ENCODE measurements at regions not wholly inside any gene's neighbourhood (a gene's known extent, or its start where the extent isn't known, plus 50 kb on each side); places are given as distances from the start of the nearest gene placed in this dataset.

DNA sequence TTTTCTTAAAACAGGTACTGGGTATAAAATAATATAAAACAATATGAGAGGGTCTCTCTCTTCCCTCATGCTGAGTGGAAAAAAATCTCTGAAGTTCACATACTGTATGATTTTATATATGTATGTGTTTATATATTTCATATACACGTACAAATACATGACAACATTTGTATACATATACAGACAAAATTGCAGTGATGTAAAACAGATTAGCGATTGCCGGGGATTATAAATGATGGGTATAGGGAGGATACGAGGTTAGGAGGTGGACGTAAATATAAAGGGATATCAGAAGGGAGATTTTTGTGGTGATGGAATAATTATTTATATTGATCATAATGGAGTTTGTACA lies 194.8 kb upstream of the PRSS16 start:
- no peak for DNase-seq (ENCODE audit: low read depth)

DNA sequence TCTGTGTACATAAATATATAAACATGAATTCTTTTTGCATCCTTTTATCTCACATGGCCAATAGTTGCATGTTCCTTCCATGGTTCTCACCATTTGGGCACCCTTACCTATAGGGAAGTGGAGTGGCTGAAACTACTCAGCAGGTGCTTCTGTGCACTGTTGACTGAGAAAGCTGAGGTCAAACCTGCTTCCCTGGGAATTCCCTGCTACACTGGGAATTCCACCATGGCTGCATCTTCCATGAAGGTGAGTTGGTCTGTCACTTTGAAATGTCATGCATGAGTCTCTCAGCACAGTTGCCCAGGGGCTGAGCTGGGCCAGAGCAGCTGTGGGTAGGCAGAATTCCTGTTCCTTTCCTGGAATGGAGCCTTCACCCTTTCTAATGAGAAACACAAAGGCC lies 193.8 kb upstream of the PRSS16 start:
- DNase-seq (ENCODE audit: low read depth) = no peak

DNA sequence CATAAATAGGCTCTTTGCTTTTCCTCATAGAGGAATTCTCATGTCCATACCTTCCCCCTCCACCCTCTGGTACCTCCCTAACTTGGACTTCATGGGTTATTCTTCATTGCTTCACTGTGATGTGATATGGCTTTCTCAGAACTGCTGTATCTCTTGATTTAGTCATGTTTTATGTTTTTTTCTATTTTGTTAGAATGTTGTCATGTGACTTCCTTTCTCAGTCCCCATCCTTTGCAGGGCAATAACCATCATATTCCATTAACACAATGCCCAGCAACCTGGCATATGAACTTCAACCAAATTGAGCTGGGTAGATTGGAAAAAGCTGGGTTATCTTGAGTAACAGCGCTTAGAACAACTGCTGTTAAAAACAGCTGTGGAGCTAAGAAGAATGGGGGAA lies 190.9 kb upstream of the PRSS16 start:
- DNase-seq (ENCODE audit: low read depth) = no peak

DNA sequence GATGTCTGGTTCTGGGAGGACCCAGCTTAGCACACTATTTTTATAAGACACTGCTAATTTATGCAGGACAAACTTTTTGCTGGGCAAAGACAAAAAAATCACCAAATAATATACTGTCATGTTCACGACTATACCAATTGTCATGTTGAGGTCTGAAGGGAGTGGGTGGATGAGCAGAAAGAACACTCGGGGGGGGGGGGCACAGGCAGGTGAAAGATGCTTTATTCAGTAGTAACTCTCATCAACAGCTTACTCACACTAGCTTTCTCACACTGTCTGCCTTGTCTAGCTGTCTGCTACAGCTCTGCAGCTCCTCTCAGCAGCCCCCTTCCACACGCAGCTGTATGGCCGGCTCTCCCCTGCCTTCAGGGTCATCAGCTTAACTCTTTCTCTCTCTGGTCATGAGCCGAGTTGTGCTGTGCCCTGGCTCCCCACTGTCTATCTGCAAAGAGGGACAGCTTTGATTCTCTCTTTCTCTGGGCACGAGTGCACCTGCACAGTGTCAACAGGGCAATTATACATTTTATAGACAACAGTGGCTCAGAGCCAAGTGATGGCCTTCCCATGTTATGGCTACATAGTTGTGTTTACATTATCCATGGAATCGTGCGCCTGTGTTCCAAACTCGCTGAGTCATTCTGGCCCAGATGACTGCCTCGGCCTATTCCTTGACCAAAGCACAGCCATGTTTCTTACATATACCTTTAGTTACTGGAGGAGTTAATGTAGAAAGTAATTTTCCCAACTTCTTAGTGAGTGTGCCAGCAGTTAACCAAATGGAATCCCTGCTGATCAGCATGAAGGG lies 187.7 kb upstream of the PRSS16 start:
- DNase-seq (ENCODE audit: low read depth) = no peak

DNA sequence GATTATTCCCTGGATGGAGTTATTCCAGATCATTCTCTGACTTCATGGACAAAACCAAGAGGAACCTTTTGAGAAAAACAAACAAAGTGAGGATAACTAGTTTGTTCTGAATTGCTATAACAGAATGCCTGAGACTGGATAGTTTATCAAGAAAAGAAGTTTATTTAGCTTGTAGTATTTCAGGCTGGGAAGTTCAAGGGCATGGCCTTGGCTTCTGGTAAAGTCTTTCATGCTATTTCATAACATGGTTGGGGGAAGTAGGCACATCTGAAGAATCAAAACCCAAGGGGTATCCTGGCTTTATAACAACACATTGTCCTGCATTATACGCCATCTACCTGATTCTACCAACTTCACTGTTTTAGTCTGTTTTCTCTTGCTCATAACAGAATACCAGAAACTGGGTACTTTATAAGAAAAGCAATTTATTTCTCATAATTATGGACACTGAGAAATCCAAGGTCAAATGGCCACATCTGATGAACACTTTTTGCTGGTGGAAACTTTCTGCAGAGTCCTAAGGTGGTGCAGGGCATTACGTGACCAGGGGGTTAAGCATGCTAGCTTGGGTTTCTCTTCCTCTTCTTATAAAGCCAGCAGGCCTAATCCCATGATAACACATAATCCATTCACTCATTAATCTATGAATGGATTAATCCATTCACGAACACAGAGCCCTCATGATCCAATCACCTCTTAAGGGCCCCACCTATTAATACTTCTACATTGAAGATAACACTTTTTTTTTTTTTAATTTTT lies 186.1 kb upstream of the PRSS16 start:
- no peak for DNase-seq (ENCODE audit: low read depth)

DNA sequence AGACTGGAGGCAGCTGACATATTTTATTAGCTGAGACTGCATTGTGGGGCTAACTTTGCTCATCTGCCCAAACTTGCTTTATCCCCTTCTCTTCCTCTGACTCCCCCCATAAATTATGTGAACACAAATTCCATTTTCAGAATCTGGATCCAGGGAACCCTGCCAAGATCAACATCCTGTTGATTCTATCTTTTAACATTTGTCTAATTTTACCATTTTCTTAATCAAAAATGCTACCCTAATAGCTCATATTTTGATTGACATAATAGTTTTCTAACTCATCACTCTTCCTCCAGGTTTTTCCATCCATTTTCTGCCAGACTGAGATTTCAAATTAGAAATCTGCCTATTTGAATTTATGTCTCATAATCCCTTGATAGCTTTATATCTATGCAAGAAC lies 184.7 kb upstream of the PRSS16 start:
- no peak for DNase-seq (ENCODE audit: low read depth)

DNA sequence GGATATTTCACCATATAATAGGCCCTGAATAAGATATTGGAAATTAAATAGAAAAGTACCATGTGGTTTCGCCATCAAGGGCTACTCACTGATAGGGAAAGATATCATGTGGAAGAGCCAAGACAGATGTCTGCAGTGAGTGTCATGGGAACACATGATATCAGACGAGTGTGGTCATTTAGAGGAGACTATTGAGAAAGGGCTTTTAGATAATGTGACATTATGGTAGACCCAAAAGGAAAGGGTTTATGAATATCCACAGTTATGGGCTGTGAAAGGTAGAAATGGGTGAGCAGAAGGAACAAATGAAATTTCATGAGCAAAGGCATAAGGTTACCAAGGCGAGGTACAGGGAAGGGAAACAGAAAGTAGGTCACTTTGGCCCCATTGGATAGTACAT lies 182.3 kb upstream of the PRSS16 start:
- DNase-seq (ENCODE audit: low read depth) = no peak

DNA sequence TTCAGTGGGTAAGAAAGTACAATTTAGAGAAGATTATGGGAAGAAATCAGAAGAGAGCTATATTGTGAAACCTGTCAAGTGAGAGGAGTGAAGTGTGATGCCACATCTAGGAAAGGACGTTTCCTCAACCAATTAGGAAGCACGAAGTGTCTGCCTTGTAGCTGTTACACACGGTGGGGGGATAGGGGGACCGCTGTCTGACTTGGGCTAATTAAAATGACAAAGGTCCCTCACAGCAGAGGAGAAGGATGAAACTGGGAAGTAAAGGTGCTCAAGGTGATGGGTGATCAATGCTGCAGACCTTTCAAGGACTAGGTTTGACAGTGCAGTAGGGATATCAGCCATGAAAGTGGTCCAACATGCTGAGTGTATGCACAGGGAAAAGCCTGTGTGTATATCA lies 181.1 kb upstream of the PRSS16 start:
- DNase-seq (ENCODE audit: low read depth) = no peak

DNA sequence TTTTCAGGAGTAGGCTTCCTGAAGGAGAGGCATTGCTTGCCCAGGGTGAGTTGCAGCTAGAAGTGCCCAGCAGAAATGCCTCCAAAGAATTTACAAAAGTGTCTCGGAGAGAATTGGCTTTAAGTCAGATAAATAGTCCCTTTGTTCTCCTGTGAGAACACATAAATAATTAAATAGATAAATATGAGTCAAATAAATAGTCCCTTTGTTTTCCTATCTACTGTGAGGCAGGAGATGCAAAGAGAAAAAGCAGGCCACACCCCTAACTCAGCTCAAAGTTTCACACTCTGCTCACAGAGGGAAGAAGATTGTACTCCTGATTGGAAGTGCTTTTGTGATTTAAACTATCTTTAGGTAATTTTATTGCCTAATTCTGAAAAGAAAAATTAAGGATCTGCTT lies 180.7 kb upstream of the PRSS16 start:
- no peak for DNase-seq (ENCODE audit: low read depth)

DNA sequence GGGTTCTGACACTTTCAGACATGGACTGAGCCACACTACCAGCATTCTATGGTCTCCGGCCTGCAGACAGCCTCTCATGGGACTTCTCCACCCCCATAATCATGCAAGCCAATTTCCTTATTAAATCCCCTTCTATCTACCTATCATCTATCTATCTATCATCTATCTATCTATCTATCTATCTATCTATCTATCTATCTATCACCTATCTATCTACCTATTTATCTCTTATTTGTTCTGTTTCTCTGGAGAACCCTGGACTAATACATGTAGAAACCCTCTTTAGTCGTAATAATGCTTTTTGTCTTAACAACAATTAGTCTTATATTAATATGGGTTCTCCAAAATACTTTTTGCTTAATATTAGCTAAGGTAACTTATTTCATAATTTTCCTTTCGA lies 174.1 kb upstream of the PRSS16 start:
- no peak for DNase-seq (ENCODE audit: low read depth)

DNA sequence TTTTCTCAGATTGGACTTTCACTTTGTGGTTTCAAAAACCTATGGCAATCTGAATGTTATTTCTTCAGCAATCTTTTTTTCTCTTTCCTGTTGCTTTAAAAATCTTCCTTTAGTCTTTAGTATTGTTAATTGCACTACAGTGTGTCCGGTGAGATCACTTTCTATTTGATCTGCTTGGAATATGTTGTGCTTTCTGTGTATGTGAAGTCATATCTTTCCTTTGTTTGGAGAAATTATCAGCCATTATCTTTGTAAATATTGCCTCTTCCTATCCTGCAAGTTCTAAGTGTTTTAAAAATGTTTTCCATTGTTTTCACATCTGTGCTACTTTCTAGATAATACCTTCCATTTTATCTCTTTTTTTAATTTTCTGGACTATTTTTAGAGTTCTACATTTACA lies 171.4 kb upstream of the PRSS16 start:
- no peak for DNase-seq (ENCODE audit: low read depth)

DNA sequence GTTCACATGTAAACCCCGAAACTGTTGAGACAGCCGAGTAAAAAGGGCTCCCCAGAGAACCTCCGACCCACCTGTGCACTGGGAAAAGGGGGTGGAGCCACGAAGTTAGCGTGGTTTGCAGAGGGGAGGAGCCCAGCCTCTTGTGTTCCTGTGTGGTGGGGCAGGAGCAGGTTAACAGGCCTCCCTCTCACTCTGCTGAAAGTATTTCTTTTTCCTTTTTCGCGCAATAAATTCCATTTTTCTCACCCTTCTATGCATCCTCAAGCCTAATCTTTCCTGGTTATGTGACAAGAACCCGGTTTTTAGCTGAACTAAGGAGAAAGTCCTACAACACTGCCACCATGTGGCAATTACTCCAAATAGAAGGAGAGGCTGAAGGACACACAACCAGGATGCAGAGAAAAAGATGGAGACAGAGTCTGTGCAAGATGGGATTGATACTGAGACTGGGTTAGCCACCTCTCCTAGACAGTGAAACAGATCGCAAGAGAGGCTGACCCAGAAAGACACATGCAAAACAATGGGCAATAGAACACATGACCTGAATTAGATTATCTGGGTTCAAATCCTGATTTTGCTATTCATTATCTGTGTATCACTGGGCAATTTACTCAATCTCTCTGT lies 168.7 kb upstream of the PRSS16 start:
- DNase-seq (ENCODE audit: low read depth) = peak; percentile 28

DNA sequence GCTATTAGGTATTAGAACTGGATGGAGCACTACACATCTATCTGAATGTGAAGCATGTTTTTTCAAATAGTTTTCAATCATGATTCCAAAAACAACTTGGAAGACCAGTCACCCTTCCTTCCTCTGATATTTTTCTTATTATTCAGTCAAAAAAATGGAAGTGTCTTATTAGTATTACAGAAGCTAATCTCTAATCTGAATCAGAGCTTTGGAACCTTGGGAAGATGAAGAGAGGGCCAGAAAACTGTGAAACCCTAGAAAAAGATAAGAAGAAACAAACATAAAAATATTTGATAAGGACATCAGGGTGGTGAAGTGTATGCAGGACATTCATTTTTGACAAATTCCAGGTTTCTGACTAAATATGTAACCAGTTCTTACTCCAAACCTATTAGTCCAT lies 166.3 kb upstream of the PRSS16 start:
- no peak for DNase-seq (ENCODE audit: low read depth)

DNA sequence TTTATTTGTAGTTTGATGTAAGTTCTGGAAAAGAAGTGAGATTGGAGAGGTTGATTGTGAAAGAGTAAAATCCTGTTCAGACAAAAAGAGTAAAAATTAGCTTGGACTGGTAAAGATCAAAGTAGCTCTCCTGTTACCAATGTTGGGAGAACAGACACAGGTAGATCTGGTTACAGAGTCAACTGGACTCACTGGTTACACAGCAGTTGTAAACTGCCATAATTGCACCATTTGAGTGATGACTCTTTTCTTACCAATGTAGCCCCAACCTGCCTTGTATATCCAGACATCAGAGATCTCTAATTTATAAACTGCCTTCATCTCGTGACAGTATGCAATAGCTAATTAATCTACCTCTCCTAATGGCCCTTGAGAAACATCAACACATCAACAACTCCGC lies 165.6 kb upstream of the PRSS16 start:
- DNase-seq (ENCODE audit: low read depth) = no peak

DNA sequence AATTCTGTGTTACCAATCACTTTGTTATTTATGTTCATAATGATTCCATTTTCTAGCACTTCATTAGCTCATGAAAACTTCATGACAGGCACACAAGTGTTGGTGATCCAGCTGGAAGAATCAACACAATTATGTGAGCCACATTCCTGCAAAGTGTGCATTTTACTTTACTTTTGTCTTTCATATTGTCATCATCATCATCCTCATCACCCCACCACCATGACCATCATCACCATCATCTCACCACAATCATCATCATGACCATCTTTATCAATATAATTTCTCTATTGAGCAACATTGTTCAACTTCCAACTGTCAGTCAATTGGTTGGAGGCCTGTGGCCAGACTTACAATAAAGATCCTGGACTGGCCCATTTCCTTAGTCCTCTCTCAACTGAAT lies 159.4 kb upstream of the PRSS16 start:
- DNase-seq (ENCODE audit: low read depth) = no peak

DNA sequence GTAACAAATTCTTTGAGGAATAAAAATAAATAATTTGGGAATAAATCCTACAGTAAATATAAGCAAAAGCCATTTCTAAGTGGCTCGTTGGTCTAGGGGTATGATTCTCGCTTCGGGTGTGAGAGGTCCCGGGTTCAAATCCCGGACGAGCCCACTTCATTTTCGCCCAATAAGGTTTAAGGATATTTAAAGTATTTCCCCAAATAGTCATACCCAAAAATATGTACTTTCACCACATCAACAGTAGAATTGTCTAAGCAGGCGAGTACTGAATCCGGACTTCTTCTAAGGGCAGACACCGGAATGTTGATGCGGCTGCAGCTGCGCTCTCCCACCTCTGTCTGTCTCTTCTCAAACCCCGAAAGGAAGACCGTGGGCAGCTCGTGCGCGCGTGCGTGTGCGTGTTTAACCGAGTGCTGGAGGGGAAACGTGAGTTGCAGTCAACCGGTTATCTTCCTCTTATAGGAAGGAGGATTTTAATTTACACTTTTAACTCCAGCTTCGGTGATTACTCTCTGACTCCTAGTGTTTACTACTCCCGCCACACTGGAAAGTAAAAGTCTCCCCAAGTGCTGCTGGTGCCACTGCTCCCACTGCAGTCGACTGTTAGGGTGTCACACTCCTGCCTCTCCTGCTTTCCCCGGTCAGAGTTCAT lies 155.7 kb upstream of the PRSS16 start:
- DNase-seq (ENCODE audit: low read depth) = peak; percentile 77

DNA sequence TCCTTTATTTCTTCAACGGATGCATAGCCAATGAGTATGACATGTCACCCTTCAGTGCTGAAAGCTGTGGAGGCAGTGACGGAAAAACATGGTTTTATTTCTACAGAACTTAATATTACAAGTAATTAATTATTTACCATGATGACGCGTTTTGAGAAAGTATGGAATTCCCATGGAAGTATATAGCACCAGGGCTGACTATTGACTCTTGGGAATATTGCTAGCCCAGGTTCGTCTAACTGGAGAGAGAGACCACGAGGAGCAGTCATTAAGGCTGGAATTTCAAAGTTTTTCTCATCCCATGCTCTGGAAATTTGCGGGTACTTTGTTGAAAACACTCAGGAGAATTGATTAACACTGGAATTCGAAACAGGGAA lies 155.2 kb upstream of the PRSS16 start:
- DNase-seq (ENCODE audit: low read depth) = no peak

DNA sequence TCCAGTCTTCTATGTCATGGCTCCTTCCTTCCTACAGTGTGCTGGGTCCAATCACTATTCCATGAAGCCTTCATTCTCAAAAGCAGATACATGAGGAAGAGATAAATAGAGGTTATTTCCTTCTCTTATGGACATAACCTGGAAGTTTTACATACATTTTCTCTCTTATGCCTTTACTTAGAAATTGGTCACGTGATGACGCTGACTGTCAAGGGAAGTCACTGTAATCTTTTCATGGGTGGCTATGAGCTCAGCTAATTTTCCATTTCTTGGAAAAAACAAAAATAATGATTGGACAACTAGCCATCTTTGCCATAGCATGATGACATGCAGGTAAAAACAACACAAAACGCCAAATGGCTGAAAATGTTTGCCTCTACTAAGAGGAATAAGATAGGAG lies 151.6 kb upstream of the PRSS16 start:
- no peak for DNase-seq (ENCODE audit: low read depth)

DNA sequence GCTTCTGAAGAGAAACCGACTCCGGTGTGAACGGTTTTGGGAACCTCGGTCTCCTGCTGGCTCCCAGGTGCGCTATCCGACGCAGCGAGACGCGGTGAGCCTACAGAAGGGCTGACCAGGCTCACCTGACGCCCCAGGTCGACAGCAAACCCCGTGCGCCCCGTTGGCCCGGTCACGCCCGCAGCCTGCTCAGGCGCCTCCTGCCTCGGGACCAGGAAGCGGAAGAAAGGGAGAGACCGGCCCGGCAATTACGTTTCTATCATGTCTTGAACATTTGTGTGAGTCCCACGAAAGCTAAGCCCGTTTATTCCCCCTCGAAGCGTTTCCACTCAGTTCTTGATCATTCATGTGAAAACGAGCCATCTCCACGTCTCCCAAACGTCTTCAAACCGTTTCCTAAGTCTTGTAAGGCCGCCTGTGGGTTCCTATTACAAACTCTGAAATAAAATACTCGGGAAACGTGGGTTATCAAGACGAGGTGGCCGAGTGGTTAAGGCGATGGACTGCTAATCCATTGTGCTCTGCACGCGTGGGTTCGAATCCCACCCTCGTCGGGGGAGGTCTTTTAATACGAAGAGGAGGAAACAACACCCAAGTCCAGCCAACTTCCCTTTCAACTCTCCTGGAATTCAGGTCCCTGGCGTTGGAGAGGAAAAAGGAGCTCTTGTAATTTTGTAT lies 150.5 kb upstream of the PRSS16 start:
- peak; percentile 24 for DNase-seq (ENCODE audit: low read depth)

DNA sequence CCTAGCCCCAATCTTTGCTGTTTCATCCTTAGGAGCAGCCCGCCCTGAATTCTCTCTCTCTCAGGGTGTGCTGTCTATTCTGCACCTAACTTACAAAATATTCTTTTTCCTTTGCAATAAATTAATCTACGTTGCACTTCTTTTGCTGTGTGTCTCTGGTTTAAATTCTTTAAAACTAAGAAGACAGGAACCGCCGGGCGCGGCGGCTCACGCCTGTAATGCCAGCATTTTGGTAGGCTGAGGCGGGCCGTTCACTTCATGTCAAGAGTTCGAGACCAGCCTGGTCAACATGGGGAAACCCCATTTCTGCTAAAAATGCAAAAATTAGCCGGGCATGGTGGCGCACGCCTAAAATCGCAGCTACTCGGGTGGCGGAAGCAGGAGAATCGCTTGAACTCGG lies 148.5 kb upstream of the PRSS16 start:
- no peak for DNase-seq (ENCODE audit: low read depth)

DNA sequence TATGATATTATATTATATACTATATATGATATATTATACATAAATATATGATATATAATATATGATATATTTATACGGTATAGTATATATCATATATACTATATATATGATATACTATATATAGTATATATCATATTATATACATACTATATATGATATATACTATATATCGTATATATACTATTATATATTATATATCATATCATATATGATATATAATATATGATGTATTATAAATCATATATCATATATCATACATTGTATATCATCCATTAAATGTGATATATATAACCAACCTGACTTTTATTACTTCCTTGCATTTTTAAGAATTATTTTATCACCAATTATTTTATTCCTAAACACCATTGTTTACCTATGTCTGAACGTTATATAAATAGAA lies 146.6 kb upstream of the PRSS16 start:
- no peak for DNase-seq (ENCODE audit: low read depth)

DNA sequence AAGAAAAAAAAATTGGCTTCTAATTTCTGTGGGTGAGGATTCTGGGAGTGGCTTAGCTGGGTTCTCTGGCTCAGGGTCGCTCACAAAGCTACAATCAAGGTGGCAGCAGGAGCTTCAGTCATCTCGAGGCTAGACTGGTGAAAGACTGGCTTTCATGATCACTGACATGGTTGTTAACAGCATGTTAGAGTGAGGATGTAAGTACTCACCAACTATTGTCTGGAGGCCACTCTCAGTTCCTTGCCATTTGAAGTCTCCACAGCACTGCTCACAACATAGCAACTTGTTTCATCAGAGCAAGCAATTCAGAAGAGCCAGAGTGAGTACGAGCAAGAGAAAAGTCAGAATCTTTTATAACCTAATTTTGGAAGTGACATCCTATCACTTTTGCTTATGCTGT lies 145.7 kb upstream of the PRSS16 start:
- no peak for DNase-seq (ENCODE audit: low read depth)

All from GM04503 (cell line).